GM13977 (cell line): ENCODE measurements at regions not wholly inside any gene's neighbourhood (a gene's known extent, or its start where the extent isn't known, plus 50 kb on each side); places are given as distances from the start of the nearest gene placed in this dataset.

Source experiments
- DNase-seq: peaks from one replicate; pipeline ENCODE4 v3.0.0; 2012; ENCODE audit warnings: low spot score
- CTCF ChIP-seq: IDR thresholded peaks from 2 replicates; pipeline ENCODE4 v1.5.1; 2012; ENCODE audit warnings: mild to moderate bottlenecking, control low read depth; ENCODE audit not compliant: insufficient read depth; ENCODE audit errors: extremely low read depth, missing control alignments
- in situ Hi-C: fragments of 300-500 bp; cut with MboI; formaldehyde crosslinking; loops from one replicate; pipeline ENCODE4 v1.12.0; 2022; ENCODE audit warnings: low sequenced_read_pairs, low pct_unique_long_range_greater_than_20kb, mixed read lengths, inconsistent platforms; ENCODE audit not compliant: unreplicated experiment

GRCh38 chr5:22986281-22986680 is 133.1 kb upstream of the CDH12 start:
- no peak for TF ChIP-seq CTCF
- in situ Hi-C loops = no loop called here
- DNase-seq = no peak

DNA sequence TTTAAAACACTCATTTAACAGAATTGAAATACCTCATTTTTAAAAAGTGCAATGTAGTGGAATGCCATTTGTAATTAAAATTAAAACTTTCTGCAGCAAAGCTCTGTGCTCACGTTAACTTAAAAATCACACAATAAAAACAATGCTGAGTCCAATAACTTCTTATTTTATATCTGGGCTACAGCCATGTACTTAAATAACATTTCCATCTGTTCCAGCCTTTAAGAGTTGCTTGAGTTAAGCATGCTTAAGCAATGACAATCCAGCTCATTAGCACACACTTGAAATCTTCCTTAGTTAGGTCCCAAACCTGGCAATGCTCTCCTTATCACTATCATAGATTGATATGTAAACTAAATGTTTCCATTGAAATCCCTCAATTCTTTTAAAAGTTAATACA is 132.3 kb upstream of the CDH12 start:
- DNase-seq = no peak
- TF ChIP-seq CTCF = no peak
- in situ Hi-C loops = no loop called here

GRCh38 chr5:22970956-22971618 is 117.9 kb upstream of the CDH12 start:
- no peak for TF ChIP-seq CTCF
- in situ Hi-C loops = no loop called here
- DNase-seq = no peak

- in situ Hi-C loops = no loop called here
- TF ChIP-seq CTCF = no peak
- no peak for DNase-seq
These were observed 117.3 kb upstream of the CDH12 start for GRCh38 chr5:22970491-22970890.

DNA sequence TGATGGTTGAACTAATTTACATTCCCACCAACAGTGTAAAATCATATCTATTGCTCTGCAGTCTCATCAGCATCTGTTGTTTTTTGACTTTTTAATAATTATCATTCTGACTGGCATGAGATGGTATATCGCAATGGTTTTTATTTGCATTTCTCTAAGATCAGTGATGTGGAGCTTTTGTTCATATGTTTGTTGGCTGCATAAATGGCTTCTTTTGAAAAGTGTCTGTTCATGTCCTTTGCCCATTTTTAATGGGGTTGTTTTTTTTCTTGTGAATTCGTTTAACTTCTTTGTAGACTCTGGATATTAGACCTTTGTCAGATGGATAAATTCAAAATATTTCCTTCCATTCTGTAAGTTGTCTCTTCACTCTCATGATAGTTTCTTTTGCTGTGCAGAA is 115.2 kb upstream of the CDH12 start:
- in situ Hi-C loops = no loop called here
- no peak for TF ChIP-seq CTCF
- DNase-seq = no peak

- no peak for DNase-seq
- TF ChIP-seq CTCF = no peak
- in situ Hi-C loops = no loop called here
These were observed 112.8 kb upstream of the CDH12 start for GRCh38 chr5:22965960-22966359.
